HG03442 (cell line): ENCODE measurements at regions not wholly inside any gene's neighbourhood (a gene's known extent, or its start where the extent isn't known, plus 50 kb on each side); places are given as distances from the start of the nearest gene placed in this dataset.
"Not testable (repeated sequence)": the region's sequence is repeated elsewhere in the genome, so short reads cannot be mapped to it uniquely, and the experiment has no call there.

Experiments used
- ATAC-seq: cut with Tn5 transposase; IDR thresholded peaks from one replicate; pipeline ENCODE4 v1.9.1; 2021; ENCODE audit warnings: mild to moderate bottlenecking, moderate library complexity; ENCODE audit not compliant: unreplicated experiment

DNA sequence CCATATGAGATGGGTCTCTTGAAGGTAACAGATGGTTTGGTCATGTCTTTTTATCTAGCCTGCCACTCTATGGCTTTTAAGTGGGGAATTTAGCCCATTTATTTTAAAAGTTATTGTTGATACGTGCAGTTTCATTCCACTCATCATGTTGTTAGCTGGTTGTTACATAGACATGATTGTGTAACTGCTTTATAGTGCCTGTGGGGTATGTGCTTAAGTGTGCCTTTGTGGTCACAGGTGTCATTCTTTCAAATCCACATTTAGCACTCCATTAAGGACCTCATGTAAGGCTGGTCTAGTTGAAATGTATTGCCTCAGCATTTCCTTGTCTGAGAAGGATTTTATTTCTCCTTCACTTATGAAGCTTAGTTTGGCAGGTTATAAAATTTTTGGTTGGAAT, 263.8 kb upstream of the LUZP2 start:
- no peak for ATAC-seq

DNA sequence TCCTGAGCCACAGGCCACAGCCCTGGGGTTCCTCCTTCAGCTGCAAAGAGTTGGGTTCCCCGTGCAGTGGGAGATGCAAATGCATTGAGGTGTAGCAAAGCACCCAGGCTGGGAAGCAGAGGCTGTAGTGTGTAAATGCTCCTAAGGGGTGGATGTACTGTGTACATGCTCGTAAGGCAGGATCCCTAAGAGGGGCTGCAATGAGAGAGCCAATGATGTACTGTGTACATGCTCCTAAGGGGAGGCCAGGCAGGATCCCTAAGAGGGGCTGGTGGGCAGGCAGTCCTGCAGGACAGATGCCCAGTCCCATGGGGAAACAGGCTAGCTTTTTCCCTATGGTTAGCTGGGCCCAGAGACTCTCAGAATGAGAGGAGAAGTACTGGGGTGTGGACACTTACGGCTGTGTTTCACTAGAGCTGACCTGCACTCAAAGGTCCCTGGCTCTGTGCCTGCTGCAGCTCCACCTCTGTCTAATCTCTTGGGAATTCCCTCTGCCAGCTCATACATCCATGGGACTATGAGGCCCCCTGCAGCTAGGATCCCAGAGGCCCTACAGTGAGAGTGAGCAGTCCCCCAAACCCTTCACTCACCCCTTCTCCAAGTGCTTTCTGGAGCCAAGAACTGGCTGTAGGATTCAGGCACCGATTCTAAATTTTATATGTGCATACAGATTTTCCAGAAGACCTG, 261.9 kb upstream of the LUZP2 start:
- ATAC-seq: no peak

DNA sequence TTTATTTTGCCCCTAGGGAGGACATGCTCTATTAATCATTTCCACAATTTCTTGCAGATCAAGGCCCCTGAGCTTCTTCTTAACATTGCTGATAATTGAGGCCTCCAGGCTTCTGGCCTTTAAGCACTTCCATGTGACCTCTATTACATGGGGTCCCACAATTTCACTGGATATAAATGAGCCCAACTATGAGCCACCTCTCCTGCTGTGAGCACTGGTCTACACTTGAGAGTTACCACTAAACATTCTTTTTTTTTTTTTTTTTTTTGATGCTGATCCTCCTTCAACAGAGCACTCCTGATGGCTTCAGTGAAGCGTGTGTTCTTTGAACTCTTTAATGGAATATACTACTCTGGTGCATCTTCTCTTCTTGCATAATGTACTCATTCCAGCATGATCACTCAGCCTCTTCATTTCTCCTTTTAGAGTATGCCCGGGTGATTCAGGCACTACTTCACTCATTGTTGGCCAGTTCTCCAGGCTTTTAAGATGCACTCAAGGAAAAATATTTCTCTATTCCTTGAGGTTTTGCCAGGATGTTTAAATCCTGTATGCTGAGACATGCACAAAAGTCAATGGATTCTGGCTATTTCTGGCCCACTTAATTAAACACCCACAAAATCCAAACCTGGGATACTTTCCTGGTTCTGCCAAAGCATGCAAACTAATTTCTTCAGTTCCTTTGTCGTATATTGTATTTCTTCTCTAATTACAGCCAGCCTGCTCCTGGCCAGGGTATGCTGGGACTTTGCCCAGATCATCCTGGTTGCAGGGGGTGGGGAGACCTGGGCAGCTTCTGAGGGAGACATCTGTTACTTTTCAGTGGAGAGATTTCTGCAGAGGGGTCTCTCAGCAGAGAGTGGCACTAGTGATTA, 257.8 kb upstream of the LUZP2 start:
- no peak for ATAC-seq

DNA sequence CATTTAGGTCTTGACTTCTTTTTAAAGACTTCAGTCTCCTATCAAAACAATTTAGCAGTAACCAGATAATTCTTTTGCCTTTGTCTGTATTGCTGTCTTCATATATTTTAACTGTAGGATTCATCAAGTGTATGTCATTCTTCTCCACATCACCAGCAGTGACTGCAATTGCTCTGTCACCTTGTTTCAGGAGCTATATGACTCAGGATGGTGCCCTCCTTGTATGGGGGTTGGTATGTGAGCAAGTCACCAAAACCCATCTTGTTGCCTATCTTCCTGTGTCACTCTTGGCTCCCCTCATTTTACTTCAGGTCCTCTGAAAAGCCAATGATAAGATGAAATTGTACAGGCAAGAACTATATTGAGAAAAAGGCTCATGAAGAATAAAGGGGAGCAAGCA, 256.9 kb upstream of the LUZP2 start:
- no peak for ATAC-seq

DNA sequence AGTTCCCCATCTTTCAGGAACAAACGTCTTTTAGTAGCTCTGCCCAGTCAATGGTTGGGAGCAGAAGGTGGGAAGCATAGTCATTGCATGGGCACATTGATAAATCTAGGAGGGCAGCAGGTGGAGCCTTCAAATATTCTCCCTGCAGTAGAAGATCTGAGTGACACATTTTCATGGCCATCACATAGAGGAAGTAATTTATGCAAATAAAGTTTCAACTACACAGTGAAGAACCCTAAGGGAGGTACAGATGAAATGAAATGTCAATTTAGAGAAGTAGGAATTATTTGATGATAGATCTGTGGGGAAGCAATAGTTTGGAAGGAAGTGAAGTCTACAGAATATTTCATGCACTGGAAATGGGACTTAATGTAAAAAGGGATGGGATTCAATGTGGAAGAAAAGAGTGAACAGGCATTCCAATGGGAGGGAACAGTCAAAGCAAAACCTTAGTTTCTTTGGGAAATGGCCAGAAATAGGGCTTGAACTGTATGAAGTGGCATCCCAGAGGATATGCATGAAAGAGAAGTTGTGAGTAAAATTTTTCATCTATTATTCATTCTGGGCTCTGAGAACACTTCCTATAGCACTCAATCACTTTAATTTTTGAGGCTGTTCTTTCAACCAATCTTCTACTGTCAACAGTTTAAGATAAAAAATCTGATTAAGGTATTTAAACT, 256.2 kb upstream of the LUZP2 start:
- no peak for ATAC-seq

DNA sequence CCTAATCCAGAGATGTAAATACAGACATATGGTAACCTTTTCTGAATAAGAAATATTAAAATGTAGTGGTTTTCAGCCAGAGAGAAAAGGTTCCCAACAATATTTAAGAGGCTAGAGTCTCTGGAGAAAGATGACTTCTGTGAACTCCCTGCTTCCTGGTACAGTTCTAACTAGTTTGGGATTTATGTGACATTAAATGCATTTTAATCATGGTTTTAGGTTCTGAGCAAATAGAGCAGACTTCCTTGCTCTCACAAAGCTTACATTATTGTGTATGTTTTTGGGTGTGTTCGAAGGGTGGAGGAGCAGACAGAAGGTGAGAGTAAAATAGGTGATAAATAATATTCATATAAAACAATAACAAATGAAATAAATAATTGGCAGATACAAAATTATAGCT, 250.1 kb upstream of the LUZP2 start:
- no peak for ATAC-seq

DNA sequence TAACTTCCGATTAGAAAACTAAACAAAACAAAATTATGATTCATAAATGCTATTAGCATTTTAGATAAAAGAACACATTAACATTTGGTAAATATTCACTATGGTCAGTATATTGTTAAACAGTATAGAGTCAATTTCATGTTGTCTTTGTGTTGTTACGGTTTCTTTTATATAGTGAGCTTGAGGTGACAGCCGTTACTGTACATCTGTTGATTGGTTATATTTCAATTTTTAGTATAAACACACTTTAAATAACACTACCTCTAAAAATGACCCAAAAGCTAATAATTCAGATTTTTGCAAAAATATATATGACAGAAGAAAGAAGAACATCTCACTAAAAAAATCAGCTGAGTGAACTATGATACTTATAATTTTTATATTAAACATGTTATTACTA, 249.0 kb upstream of the LUZP2 start:
- ATAC-seq: no peak

DNA sequence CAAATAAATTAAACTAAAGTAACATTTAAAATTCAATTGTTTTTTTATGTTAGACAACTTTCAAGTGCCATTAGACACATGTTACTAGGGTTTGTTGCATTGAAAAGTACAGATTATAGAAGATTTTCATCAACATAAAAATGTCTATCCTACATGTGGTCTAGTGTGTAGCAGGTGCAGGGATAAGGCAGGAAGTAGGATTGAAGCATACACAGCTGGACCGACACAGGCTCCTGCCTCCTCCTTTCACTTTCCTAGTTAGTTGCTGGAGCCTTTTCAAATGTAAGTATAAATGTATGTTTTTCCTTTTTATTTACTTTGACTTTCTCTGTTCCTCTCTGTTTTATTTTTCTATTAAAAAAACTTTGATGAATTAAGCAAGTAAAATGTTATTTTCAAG, 246.9 kb upstream of the LUZP2 start:
- no peak for ATAC-seq

DNA sequence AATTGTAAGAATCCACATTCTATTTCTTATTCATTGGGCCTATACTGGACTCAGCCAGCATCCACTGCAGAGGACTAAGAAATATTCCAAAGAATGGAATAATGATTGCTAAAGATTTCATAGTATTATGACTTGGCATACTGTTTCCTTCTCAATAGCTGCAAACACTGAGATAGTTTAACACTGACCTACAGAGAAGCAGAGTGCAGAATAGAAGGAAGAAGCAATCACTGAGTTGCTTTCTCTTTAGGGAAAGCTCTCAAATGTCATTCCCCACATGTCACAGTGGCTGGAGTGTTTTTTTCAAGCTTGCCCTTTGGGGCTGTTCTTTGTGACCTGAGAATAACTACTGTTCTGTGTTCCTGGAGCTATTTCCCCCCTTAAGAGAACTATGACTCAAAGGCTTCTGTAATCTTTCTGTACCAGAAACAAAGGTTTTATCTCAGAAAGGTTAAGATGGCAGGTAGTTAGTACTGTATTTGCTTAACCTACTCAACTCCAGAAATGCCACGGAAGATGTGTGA, 243.6 kb upstream of the LUZP2 start:
- no peak for ATAC-seq

DNA sequence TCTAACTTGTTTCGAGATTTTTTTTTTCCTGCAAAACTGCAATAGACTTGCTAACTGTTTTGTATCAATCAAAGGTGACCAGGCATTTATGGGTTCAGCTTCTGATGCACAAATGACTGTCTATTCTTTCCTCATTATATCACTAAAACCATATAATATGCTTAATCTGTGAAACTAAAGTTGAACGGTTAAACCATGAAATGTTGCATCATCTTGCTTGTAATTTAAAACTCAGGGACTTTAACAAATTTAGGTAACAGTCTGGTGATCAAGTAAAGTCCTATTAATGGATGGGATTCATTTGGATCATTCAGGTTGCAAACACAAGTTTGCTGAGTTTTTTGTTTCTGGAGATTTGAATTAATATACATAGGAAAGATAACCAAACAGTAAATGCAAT, 232.0 kb upstream of the LUZP2 start:
- ATAC-seq: no peak

DNA sequence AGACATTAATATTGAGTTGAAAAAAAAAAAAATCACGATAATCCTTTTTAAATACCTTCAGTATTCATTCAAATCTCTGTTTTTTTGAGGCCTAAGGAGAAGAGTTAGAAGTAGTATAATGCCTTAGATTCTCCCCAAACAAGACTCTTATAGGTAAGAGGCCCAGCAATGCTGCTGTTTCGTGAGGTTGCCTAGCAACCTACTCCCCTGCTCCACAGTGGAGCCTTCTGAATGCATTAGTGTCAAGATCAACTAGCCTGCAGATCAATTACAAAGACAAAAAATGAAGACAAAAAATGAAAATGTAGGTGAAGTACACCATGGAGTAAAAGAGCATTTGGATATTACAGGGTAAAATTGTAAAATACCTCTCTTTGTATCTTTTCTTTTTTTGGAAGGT, 229.8 kb upstream of the LUZP2 start:
- ATAC-seq: no peak

DNA sequence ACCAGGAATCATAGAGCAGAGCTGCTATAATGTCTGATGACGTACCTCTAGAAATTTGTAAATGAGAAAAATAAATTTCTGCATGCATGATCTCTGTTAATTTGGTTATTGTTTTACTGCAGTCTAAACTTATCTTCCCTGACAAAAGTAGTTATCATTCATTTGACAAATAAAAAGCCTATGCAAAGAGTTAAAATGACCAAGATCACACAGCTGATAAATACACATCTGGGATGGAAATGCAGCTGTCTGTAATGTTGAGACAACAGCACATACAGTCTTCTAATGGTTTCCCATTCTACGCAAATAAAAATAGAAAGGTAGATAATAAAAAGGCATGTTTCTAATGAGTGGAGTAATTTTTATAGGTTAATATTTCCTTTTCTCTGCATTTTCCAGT, 225.1 kb upstream of the LUZP2 start:
- ATAC-seq: no peak

DNA sequence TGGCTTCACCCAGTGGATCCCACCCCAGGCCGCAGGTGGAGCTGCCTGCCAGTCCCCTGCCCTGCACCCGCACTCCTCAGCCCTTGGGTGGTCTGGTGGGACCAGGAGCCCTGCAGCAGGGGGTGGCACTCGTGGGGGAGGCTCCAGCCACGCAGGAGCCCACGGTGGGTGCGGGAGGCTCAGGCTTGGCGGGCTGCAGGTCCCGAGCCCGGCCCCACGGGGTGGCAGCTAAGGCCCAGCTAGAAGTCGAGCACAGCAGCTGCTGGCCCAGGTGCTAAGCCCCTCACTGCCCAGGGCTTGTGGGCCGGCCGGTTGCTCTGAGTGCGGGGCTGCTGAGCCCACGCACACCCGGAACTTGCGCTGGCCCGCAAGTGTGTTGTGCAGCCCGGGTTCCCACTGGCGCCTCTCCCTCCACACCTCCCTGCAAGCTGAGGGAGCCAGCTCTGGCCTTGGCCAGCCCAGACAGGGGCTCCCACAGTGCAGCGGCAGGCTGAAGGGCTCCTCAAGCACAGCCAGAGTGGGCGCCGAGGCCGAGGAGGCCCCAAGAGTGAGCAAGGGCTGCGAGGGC, 222.6 kb upstream of the LUZP2 start:
- not testable (repeated sequence) for ATAC-seq

DNA sequence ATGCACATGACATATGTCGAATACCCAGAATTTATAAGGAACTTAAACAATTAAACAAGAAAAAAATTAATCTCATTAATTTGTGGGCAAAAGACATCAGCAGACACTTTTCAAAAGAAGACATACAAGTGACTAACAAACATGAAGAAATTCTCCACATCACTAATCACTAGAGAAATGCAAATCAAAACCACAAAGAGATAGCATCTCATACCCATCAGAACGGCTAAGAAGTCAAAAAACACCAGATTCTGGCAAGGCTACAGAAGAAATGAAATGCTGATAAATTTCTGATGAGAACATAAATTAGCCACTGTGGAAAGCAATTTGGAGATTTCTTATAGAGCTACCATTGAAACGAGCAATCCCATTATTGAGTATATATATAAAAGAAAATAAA, 210.6 kb upstream of the LUZP2 start:
- no peak for ATAC-seq

DNA sequence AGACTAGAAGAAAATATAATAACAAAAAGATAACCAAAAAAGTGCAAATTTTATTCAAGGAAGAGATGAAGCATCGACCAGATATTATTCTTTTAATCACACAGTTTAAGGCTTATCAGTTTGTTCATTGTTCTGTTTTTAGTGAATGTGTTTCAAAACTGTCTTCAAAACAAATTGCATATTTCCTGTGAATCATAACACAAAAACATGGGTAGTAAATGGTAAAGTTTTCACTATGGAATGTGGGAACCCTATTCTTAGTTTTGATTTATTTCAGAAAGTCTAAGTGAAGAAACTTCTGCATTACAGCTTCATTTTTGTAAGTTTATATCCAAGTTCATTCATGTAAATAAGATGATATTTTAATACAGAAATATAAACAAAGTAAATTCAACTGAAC, 207.6 kb upstream of the LUZP2 start:
- no peak for ATAC-seq

DNA sequence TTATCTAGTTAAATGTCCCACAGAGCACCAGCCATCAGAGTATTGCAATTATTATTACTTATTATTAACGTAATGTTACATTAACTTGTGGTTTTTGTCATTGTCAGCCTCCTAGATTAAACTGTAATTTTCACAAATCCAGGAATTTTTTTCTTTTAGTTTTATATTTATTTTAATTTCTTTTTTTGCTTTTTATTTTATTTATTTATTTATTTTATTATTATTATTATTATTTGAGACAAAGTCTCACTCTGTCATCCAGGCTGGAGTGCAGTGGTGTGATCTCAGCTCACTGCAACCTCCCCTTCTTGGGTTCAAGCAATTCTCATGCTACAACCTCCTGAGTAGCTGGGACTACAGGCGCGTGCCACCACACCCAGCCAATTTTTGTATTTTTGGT, 202.9 kb upstream of the LUZP2 start:
- ATAC-seq: no peak

DNA sequence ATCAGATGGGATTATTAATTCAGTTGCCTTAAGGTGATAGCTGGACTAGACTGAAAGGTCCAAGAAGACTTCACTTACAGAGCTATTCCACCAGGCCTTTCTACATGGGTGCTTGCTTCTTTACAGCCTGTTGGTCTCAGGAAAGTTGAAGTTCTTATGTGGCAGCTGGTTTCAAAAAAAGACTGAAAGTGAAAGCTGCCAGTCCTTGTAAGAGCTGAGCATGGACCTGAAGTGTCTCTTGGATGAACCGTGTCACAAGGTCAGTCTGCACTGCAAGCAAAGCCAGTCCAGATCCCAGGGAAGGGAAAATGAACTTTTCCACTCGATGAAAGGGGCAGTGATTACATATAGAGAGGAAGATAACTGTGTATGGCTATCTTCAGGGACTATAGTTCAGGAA, 201.5 kb upstream of the LUZP2 start:
- ATAC-seq: no peak

DNA sequence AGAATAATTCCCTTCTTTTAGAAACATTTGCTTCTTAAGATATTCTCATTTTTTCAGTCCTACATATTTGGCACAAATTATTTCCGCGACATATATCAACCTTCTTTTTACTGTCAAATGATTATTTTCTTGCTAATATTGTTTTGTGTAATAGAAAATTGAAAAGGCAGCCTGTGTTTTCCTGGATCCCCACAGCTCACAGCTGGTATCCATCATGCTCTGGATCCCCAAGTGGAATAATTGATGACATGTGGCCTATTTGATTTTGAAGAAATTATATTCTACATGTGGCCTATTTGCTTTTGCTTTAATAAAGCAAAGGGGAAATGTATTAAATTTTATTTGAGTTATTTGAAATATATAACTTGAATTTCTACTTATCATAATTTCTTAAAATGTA, 199.4 kb upstream of the LUZP2 start:
- no peak for ATAC-seq

DNA sequence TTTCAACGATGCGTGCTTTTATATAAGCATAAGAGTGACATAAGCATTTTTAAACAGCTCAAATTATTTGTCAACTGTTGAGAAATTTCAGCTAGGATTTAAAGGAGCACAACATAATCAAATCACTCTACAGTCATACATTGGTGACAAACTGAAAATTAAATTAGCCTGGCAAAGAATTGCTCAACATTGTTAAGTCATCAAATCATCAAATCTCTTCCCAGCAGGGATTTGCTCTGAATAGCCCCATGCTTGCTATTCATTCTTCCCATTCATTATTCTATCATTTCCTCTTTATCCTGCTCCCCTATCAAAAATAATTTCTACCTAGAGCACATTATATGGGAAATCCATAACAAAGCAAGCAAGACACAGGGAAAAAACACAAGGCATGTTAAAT, 198.7 kb upstream of the LUZP2 start:
- ATAC-seq: no peak

DNA sequence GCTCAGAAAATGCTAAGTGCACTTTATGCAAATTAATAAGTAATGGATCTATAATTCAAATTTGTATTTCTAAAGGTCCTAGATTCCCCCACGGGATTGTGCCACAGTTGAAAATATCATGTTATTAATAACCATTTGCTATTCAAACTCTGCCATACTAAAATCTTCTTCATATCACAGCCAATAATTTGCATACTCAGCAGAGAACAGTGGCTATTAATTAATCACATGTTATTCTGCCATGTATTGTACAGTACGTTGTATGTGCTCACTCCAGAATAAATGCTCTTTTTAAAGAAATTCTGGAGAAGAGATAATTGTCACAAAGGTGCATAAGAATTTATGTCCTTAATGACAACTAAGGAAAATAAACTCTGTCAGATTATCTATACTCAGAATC, 184.9 kb upstream of the LUZP2 start:
- ATAC-seq: no peak

DNA sequence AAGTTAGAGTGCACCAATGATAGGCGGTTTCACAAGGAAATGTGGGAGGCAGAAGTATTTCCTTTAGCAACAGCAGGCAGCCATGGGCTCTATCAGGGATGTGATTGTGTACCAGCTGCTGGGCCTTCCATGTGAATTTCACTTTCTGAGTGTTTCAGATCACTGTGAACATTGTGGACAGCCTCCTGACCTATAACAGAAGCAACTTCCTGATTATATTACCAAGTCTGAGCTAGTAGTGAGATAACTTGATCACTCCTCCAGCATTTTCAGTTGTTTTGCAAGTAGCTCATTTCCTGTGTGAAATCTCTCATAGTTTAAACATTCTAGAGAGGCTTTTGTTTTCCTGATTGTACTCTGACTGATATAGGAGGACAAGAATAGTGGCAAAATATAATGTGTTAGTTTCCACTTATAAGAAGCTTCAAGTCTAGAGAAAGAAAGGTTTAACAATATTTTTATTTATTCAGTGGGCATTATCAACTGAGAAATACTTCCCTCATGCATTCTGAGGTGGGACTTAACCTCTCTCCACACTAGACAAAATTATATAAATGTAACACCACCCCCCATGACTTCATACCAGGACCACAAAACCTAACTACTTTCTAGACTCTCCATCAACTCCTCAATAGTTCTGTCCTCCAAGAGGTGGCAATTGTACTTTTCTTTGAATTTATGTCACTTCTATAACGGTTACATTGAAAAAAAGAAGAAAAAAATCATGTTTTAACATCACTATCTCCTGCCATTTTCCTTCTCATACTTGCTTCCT, 184.2 kb upstream of the LUZP2 start:
- ATAC-seq: no peak
